ENCODE measurements at regions not wholly inside any gene's neighbourhood (a gene's known extent, or its start where the extent isn't known, plus 50 kb on each side); places are given as distances from the start of the nearest gene placed in this dataset.

DNA sequence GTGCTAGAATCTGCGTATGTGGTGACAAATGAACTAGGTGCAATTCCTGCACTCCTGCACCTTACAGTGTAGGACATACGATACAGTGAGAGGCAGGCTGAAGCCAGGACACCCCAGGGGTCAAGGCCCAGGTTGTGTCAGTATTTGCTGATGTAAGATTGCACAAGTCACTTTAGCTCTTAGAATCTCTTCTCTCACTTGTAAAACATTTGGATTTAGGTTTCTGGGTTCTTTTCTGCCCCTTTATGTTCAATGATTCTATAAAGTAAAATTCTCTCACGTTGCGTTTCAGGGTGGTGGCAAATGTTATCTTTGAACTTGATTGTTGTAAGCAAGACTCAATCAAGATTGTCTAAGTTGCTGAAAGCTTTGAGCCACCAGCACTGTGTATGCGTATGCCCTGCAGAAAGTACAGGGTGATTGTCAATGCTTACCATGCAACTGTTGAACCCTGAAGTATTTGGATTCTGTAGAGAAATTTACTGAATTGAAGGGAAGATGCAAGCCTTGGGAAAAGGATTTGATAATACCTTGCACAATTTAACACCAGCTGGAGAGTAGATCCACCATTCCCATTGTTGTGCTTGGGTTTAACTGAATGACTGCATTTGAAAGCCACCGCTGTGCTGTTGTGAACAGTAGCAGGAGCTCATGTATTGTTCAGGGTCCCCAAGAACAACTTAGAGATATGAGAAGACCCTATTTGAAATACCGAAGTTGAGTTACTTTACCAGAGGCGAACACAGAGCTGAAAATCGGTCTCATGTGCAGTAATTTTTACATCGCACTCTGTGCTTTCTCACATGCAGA lies 106.1 kb upstream of the CITED2 start:
- TF ChIP-seq, protein P1, sequence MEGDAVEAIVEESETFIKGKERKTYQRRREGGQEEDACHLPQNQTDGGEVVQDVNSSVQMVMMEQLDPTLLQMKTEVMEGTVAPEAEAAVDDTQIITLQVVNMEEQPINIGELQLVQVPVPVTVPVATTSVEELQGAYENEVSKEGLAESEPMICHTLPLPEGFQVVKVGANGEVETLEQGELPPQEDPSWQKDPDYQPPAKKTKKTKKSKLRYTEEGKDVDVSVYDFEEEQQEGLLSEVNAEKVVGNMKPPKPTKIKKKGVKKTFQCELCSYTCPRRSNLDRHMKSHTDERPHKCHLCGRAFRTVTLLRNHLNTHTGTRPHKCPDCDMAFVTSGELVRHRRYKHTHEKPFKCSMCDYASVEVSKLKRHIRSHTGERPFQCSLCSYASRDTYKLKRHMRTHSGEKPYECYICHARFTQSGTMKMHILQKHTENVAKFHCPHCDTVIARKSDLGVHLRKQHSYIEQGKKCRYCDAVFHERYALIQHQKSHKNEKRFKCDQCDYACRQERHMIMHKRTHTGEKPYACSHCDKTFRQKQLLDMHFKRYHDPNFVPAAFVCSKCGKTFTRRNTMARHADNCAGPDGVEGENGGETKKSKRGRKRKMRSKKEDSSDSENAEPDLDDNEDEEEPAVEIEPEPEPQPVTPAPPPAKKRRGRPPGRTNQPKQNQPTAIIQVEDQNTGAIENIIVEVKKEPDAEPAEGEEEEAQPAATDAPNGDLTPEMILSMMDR (IDR thresholded peaks at IDR 0.05), result no peak
- TF ChIP-seq POLR2A (IDR thresholded peaks at IDR 0.05), result no peak
- TF ChIP-seq EP300 (IDR thresholded peaks at IDR 0.05), result no peak
- no peak for TF ChIP-seq POLR2AphosphoS5 (IDR thresholded peaks at IDR 0.05)
